Sigmoid colon (tissue), 4 donors: ENCODE measurements at regions not wholly inside any gene's neighbourhood (a gene's known extent, or its start where the extent isn't known, plus 50 kb on each side); places are given as distances from the start of the nearest gene placed in this dataset.

ENCODE experiments used
- EP300 ChIP-seq, 4 donors: sonication (generic); formaldehyde crosslinking; IDR thresholded peaks; one replicate each; pipeline ENCODE4 v1.6.1; 2017; ENCODE audit warnings: antibody characterized with exemption in 4 of 4
- POLR2A ChIP-seq, 2 donors: fragments of 450-650 bp; IDR thresholded peaks; one replicate each; pipeline ENCODE4 v1.6.1; 2016; ENCODE audit warnings: antibody characterized with exemption in 2 of 2, mild to moderate bottlenecking in 2 of 2, moderate library complexity in 2 of 2
- POLR2AphosphoS5 ChIP-seq, 4 donors: sonication (generic); formaldehyde crosslinking; IDR thresholded peaks; one replicate each; pipeline ENCODE4 v1.6.1; 2017; ENCODE audit warnings: antibody characterized with exemption in 4 of 4
- TF ChIP-seq, protein P1 (sequence below), 4 experiments: fragments of 450-650 bp in 3 of 4; fragments of 200-600 bp in 1 of 4; IDR thresholded peaks; one replicate each; pipeline ENCODE4 v1.5.1; 2016 to 2019; ENCODE audit warnings: antibody characterized with exemption in 4 of 4, mild to moderate bottlenecking in 3 of 4, moderate library complexity in 2 of 4

DNA sequence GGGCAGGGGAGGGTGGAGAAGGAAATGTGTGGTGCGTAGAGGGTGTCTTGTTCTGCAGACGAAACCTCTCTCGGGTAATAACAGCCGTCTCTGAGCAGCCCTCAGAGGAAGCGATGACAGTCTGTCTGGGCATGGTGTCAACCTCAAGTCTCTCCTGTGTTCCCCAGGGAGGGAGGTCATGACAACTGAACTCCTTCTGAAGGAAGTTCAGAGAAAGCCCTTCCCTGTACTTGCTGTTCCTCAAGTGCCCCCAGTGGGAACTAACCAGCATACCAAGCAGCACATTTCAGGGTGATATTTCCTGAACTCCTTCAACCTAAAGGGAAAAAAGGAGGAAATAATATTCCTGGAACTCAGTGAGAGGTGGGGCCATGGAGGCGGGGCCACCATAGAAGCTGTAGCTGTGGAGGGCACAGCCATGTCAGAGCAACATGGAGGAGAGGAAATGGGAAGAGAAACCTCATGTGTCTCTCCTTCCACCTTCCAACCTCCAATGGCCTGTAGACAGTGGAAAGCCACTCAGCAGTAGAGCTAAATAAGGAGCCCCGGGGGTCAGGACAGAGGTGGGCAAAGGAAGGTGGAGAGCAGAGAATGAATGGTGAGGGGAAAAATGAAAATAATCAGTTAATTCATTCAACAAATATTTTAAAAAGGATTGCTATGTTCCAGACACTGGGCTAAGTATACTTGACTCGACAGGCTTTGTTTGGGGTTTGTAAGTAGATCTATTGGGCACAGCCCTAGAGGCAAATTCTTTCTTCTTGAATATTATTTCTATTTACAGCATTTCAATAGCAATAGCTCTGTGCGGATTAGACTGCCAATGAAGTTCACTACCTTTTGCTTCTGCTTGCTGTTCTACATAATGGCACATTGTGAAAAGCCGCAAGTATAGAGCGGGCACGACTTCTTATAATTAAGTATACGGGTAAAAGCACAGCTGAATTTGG, 61.0 kb upstream of the AOAH start:
- TF ChIP-seq, protein P1, sequence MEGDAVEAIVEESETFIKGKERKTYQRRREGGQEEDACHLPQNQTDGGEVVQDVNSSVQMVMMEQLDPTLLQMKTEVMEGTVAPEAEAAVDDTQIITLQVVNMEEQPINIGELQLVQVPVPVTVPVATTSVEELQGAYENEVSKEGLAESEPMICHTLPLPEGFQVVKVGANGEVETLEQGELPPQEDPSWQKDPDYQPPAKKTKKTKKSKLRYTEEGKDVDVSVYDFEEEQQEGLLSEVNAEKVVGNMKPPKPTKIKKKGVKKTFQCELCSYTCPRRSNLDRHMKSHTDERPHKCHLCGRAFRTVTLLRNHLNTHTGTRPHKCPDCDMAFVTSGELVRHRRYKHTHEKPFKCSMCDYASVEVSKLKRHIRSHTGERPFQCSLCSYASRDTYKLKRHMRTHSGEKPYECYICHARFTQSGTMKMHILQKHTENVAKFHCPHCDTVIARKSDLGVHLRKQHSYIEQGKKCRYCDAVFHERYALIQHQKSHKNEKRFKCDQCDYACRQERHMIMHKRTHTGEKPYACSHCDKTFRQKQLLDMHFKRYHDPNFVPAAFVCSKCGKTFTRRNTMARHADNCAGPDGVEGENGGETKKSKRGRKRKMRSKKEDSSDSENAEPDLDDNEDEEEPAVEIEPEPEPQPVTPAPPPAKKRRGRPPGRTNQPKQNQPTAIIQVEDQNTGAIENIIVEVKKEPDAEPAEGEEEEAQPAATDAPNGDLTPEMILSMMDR (IDR thresholded peaks at IDR 0.05) = no peak
- TF ChIP-seq POLR2A (IDR thresholded peaks at IDR 0.05) (no peak), POLR2AphosphoS5 (IDR thresholded peaks at IDR 0.05) (peak in 1 of 4 donors; percentile 39), EP300 (IDR thresholded peaks at IDR 0.05) (no peak)
